HG03175 (cell line): ENCODE measurements at regions not wholly inside any gene's neighbourhood (a gene's known extent, or its start where the extent isn't known, plus 50 kb on each side); places are given as distances from the start of the nearest gene placed in this dataset.

Experiments
- ATAC-seq: cut with Tn5 transposase; IDR thresholded peaks from one replicate; pipeline ENCODE4 v1.9.1; 2021; ENCODE audit warnings: mild to moderate bottlenecking, moderate library complexity; ENCODE audit not compliant: unreplicated experiment

- ATAC-seq, result no peak
These were observed 53.5 kb upstream of the ARL8B start for GRCh38 chr3:5068531-5069050.

- no peak for ATAC-seq
These were observed 52.5 kb upstream of the ARL8B start for GRCh38 chr3:5069627-5070026.

GRCh38 chr3:5071061-5071460 lies 51.0 kb upstream of the ARL8B start:
- no peak for ATAC-seq

GRCh38 chr3:5072100-5072816 lies 49.8 kb upstream of the ARL8B start:
- ATAC-seq, result no peak
